Brain pericyte (primary cell): ENCODE measurements at regions not wholly inside any gene's neighbourhood (a gene's known extent, or its start where the extent isn't known, plus 50 kb on each side); places are given as distances from the start of the nearest gene placed in this dataset.
"Not testable (repeated sequence)": the region's sequence is repeated elsewhere in the genome, so short reads cannot be mapped to it uniquely, and the experiment has no call there.

Experiments
- DNase-seq: peaks from one replicate; pipeline ENCODE4 v3.0.0-alpha.2; 2012; ENCODE audit warnings: low read depth, low spot score

DNA sequence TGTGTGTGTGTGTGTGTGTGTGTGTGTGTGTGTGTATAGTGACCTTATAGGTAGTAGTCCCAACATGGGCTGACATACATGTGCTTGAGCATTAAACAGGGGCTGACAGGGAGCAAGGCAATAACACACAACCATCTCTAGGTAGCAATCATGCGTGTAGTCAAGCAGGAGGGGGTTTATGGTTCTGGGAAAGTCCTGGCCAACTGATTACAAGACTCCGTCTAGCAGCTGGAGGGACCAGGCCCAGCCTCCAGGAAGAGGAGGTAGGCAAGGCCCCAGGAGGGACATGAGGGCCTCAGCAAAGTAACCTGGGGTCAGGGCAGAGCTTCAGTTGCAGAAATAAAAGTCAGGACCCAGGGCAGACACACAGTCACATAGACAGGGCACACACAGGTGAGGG, 60.6 kb upstream of the E2F3 start:
- no peak for DNase-seq

DNA sequence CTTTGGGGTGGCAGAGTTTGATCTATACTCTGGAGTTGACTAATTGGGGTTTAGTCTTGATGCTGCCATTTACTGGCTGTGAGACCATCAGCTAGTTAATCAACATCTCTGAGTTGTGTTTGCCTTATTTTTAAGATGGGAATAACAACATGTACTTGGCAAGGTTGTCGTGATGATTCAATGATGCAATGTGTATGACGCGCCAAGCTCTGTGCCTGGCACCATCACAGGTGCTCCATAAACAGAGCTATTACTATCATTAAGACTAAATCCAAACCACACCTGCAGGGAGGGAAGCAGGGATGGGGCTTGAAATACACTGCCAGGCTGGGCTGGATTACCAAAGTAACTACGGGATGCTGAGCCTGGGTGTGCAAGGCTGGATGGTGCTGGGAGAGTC, 60.1 kb upstream of the E2F3 start:
- DNase-seq, result no peak

DNA sequence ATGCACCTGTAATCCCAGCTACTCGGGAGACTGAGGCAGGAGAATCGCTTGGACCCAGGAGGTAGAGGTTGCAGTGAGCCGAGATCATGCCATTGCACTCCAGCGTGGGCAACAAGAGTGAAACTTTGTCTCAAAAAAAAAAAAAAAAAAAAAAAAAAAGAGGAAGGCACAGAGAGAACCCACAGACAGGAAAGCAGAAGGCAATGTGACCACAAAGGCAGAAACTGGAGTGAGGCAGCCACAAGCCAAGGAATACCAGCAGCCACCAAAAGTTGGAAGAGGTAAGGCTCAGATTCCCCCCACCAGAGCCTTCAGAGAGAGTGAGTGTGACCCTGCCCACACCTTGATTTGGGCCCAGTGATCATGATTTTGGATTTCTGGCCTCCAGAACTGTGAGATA, 54.7 kb upstream of the E2F3 start:
- DNase-seq, result not testable (repeated sequence)

GRCh38 chr6:20348041-20348440, 53.6 kb upstream of the E2F3 start:
- DNase-seq, result no peak

DNA sequence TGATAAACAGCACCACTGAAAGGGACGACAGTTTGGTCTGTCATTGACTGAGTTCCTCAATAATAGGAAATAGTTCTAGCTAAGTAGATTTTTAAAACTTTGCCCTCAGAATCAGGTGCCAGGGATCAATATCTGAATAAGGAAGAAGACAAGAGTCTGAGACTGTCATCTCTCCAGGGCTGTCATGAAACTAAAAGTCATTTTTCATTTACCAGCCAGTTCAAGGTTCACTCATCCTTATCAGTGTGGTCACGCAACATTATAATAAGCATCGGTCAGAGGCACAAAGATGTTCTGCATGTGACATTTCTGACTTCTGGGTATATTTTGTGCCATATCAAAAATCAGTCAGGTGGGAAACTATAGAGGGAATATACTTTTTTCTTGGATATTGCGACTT, 52.5 kb upstream of the E2F3 start:
- DNase-seq, result no peak

- DNase-seq, result no peak
Observed at GRCh38 chr6:20350215-20350614, 51.5 kb upstream of the E2F3 start.

- DNase-seq, result no peak
Observed at GRCh38 chr6:20351534-20351933, 50.1 kb upstream of the E2F3 start.
